Uterus (tissue), 3 donors: ENCODE measurements at regions not wholly inside any gene's neighbourhood (a gene's known extent, or its start where the extent isn't known, plus 50 kb on each side); places are given as distances from the start of the nearest gene placed in this dataset.
"Not testable (repeated sequence)": the region's sequence is repeated elsewhere in the genome, so short reads cannot be mapped to it uniquely, and the experiment has no call there.

ENCODE experiments used
- DNase-seq, 2 donors: peaks; one replicate each; pipeline ENCODE4 v3.0.0-alpha.2; 2019 to 2020
- H3K27ac ChIP-seq, 2 donors: fragments of 200-600 bp; sonication (generic); 1 replicate in 1 of 2; 2 replicates in 1 of 2; pipeline ENCODE4 v1.5.1; 2016 to 2018
- H3K27me3 ChIP-seq, 2 donors: fragments of 200-600 bp; sonication (generic); one replicate each; pipeline ENCODE4 v1.5.1; 2018 to 2019; ENCODE audit warnings: control low read depth in 1 of 2
- H3K36me3 ChIP-seq, 2 donors: fragments of 200-600 bp; sonication (generic); one replicate each; pipeline ENCODE4 v1.5.1; 2019; ENCODE audit warnings: control low read depth in 1 of 2
- H3K4me1 ChIP-seq, 2 donors: fragments of 200-600 bp; sonication (generic); one replicate each; pipeline ENCODE4 v1.5.1; 2018 to 2019; ENCODE audit warnings: control low read depth in 1 of 2
- H3K4me3 ChIP-seq, 2 donors: fragments of 200-600 bp; sonication (generic); 1 replicate in 1 of 2; 2 replicates in 1 of 2; pipeline ENCODE4 v1.5.1; 2018 to 2019; ENCODE audit warnings: mild to moderate bottlenecking in 1 of 2
- H3K9me3 ChIP-seq, 2 donors: fragments of 200-600 bp; sonication (generic); one replicate each; pipeline ENCODE4 v1.5.1; 2019; ENCODE audit warnings: control low read depth in 1 of 2
- POLR2A ChIP-seq, 2 donors: fragments of 450-650 bp; IDR thresholded peaks; one replicate each; pipeline ENCODE4 v1.6.1; 2016; ENCODE audit warnings: antibody characterized with exemption in 2 of 2, mild to moderate bottlenecking in 1 of 2, moderate library complexity in 1 of 2
- intact Hi-C: fragments of 100-400 bp; cut with DNase I; formaldehyde crosslinking; loops from one replicate; pipeline ENCODE4 v1.15.1; 2023; ENCODE audit warnings: low total_unique reads
- TF ChIP-seq, protein P1 (sequence below), 4 experiments: fragments of 200-600 bp in 2 of 4; fragments of 450-650 bp in 2 of 4; sonication (generic) in 2 of 4; IDR thresholded peaks; one replicate each; pipeline ENCODE4 v1.5.1; 2016 to 2019; ENCODE audit warnings: antibody characterized with exemption in 4 of 4, mild to moderate bottlenecking in 2 of 4, moderate library complexity in 1 of 4
- donor health status: DM: yes; HTN: yes; CAD: no.

- intact Hi-C loops, result no loop called here
- TF ChIP-seq, protein P1, sequence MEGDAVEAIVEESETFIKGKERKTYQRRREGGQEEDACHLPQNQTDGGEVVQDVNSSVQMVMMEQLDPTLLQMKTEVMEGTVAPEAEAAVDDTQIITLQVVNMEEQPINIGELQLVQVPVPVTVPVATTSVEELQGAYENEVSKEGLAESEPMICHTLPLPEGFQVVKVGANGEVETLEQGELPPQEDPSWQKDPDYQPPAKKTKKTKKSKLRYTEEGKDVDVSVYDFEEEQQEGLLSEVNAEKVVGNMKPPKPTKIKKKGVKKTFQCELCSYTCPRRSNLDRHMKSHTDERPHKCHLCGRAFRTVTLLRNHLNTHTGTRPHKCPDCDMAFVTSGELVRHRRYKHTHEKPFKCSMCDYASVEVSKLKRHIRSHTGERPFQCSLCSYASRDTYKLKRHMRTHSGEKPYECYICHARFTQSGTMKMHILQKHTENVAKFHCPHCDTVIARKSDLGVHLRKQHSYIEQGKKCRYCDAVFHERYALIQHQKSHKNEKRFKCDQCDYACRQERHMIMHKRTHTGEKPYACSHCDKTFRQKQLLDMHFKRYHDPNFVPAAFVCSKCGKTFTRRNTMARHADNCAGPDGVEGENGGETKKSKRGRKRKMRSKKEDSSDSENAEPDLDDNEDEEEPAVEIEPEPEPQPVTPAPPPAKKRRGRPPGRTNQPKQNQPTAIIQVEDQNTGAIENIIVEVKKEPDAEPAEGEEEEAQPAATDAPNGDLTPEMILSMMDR (IDR thresholded peaks at IDR 0.05), result no peak
- no peak for TF ChIP-seq POLR2A (IDR thresholded peaks at IDR 0.05)
- Histone ChIP-seq H3K27ac (no peak overlapping the region), H3K36me3 (no peaks in the 10 kb centered on the region), H3K4me3 (no peak overlapping the region), H3K27me3 (no peaks in the 10 kb centered on the region), H3K4me1 (no peaks in the 10 kb centered on the region), H3K9me3 (no peaks in the 10 kb centered on the region)
- DNase-seq, result no peak
These were observed 430.6 kb upstream of the RAB6C start for GRCh38 chr2:129548880-129549279.

GRCh38 chr2:129550536-129550935 lies 428.9 kb upstream of the RAB6C start:
- Histone ChIP-seq H3K9me3 (no peaks in the 10 kb centered on the region), H3K4me1 (no peaks in the 10 kb centered on the region), H3K36me3 (no peaks in the 10 kb centered on the region), H3K4me3 (no peak overlapping the region), H3K27ac (no peak overlapping the region), H3K27me3 (no peaks in the 10 kb centered on the region)
- no peak for DNase-seq
- intact Hi-C loops, result no loop called here
- TF ChIP-seq POLR2A (IDR thresholded peaks at IDR 0.05), result no peak
- TF ChIP-seq, protein P1 (IDR thresholded peaks at IDR 0.05), result no peak

- DNase-seq, result no peak
- H3K27me3 ChIP-seq, result no peaks in the 10 kb centered on the region
- H3K27ac ChIP-seq, result no peak overlapping the region
- intact Hi-C loops, result no loop called here
- no peak overlapping the region for H3K4me3 ChIP-seq
- H3K9me3 ChIP-seq, result no peaks in the 10 kb centered on the region
- no peaks in the 10 kb centered on the region for H3K4me1 ChIP-seq
- no peaks in the 10 kb centered on the region for H3K36me3 ChIP-seq
- TF ChIP-seq, protein P1 (IDR thresholded peaks at IDR 0.05), result no peak
- TF ChIP-seq POLR2A (IDR thresholded peaks at IDR 0.05), result no peak
These were observed 425.1 kb upstream of the RAB6C start for GRCh38 chr2:129554373-129554772.

DNA sequence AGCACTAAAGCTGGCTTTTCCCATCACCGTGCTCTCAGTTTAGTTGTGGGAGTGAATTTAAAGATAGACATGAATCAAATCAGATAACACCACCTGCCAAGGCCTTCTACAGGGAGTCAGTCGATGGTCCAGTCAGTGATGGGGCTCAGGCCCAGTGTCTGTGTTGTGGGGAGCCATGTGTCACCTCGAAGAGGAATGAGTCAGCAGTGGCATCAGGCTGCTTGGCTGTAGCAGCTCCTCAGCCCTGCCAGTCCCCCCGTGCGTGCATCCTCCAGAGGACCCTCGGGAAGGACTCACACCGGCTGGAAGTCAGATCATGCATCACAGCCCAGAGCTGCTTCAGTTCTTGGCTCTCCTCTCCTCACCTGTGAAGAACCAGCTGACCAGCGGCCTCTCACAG lies 420.4 kb upstream of the RAB6C start:
- no peak overlapping the region for H3K27ac ChIP-seq
- DNase-seq, result no peak
- H3K27me3 ChIP-seq, result no peaks in the 10 kb centered on the region
- H3K4me3 ChIP-seq, result no peak overlapping the region
- no peaks in the 10 kb centered on the region for H3K36me3 ChIP-seq
- intact Hi-C loops, result no loop called here
- no peaks in the 10 kb centered on the region for H3K9me3 ChIP-seq
- no peak for TF ChIP-seq POLR2A (IDR thresholded peaks at IDR 0.05)
- TF ChIP-seq, protein P1 (IDR thresholded peaks at IDR 0.05), result no peak
- H3K4me1 ChIP-seq, result no peaks in the 10 kb centered on the region

GRCh38 chr2:129565551-129566109 lies 413.8 kb upstream of the RAB6C start:
- intact Hi-C loops, result no loop called here

DNA sequence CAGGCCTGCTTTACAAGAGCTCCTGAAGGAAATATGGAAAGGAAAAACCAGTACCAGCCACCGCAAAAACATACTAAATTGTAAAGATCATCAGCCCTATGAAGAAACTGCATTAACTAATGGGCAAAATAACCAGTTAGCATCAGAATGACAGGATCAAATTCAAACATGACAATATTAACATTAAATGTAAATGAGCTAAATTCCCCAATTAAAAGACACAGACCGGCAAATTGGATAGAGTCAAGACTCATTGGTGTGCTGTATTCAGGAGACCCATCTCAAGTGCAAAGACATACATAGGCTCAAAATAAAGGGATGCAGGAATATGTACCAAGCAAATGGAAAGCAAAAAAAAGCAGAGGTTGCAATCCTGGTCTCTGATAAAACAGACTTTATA lies 408.7 kb upstream of the RAB6C start:
- H3K4me3 ChIP-seq, H3K9me3 ChIP-seq, H3K4me1 ChIP-seq, DNase-seq, H3K27ac ChIP-seq, H3K27me3 ChIP-seq, H3K36me3 ChIP-seq, intact Hi-C loops: not testable (repeated sequence)

More at GRCh38 chr2:129565551-129566109, 413.8 kb upstream of the RAB6C start:
- Histone ChIP-seq H3K9me3 (no peaks in the 10 kb centered on the region), H3K27ac (no peak overlapping the region), H3K4me1 (no peaks in the 10 kb centered on the region), H3K4me3 (no peak overlapping the region), H3K36me3 (no peaks in the 10 kb centered on the region), H3K27me3 (no peaks in the 10 kb centered on the region)
- DNase-seq, result no peak
- TF ChIP-seq, protein P1 (IDR thresholded peaks at IDR 0.05), result no peak
- TF ChIP-seq POLR2A (IDR thresholded peaks at IDR 0.05), result no peak
